ENCODE measurements at regions not wholly inside any gene's neighbourhood (a gene's known extent, or its start where the extent isn't known, plus 50 kb on each side); places are given as distances from the start of the nearest gene placed in this dataset.

- no peak for TF ChIP-seq CTCF (IDR thresholded peaks at IDR 0.05)
- no peak for TF ChIP-seq POLR2A (IDR thresholded peaks at IDR 0.05)
Observed at GRCh38 chr18:40929399-40929798, 1025.6 kb upstream of the PIK3C3 start.
